CD4-positive, alpha-beta T cell treated with Interleukin-10 for 1 hour (primary cell): ENCODE measurements at regions not wholly inside any gene's neighbourhood (a gene's known extent, or its start where the extent isn't known, plus 50 kb on each side); places are given as distances from the start of the nearest gene placed in this dataset.

ENCODE experiments used
- DNase-seq: peaks from one replicate; pipeline ENCODE4 v3.0.0-alpha.2; 2020

GRCh38 chr9:135255033-135255840 lies 167.8 kb downstream of the OLFM1 start:
- no peak for DNase-seq

- no peak for DNase-seq
These were observed 168.5 kb downstream of the OLFM1 start for GRCh38 chr9:135255841-135256580.

GRCh38 chr9:135256581-135257354 lies 169.3 kb downstream of the OLFM1 start:
- no peak for DNase-seq

- no peak for DNase-seq
These were observed 171.0 kb downstream of the OLFM1 start for GRCh38 chr9:135258461-135258860.

GRCh38 chr9:135259273-135259672 lies 171.8 kb downstream of the OLFM1 start:
- DNase-seq, result no peak

GRCh38 chr9:135260221-135261180 lies 173.0 kb downstream of the OLFM1 start:
- DNase-seq, result no peak

- DNase-seq, result no peak
These were observed 174.8 kb downstream of the OLFM1 start for GRCh38 chr9:135262248-135262647.

GRCh38 chr9:135263511-135263910 lies 176.0 kb downstream of the OLFM1 start:
- no peak for DNase-seq

GRCh38 chr9:135265931-135266330 lies 178.5 kb downstream of the OLFM1 start:
- DNase-seq, result no peak

- DNase-seq, result no peak
These were observed 179.8 kb downstream of the OLFM1 start for GRCh38 chr9:135267191-135267809.

GRCh38 chr9:135268031-135268430 lies 180.6 kb downstream of the OLFM1 start:
- no peak for DNase-seq

GRCh38 chr9:135268981-135269380 lies 181.5 kb downstream of the OLFM1 start:
- DNase-seq, result no peak

GRCh38 chr9:135269912-135270830 lies 182.7 kb downstream of the OLFM1 start:
- no peak for DNase-seq

GRCh38 chr9:135271425-135271824 lies 184.0 kb downstream of the OLFM1 start:
- no peak for DNase-seq

GRCh38 chr9:135272608-135273007 lies 185.1 kb downstream of the OLFM1 start:
- no peak for DNase-seq

GRCh38 chr9:135273008-135273407 lies 185.5 kb downstream of the OLFM1 start:
- no peak for DNase-seq

- DNase-seq, result no peak
These were observed 187.7 kb downstream of the OLFM1 start for GRCh38 chr9:135275163-135275562.

- DNase-seq, result no peak
These were observed 188.3 kb downstream of the OLFM1 start for GRCh38 chr9:135275571-135276289.

- DNase-seq, result no peak
These were observed 190.0 kb downstream of the OLFM1 start for GRCh38 chr9:135277219-135278201.
